ENCODE measurements at regions not wholly inside any gene's neighbourhood (a gene's known extent, or its start where the extent isn't known, plus 50 kb on each side); places are given as distances from the start of the nearest gene placed in this dataset.
"Not testable (repeated sequence)": the region's sequence is repeated elsewhere in the genome, so short reads cannot be mapped to it uniquely, and the experiment has no call there.

DNA sequence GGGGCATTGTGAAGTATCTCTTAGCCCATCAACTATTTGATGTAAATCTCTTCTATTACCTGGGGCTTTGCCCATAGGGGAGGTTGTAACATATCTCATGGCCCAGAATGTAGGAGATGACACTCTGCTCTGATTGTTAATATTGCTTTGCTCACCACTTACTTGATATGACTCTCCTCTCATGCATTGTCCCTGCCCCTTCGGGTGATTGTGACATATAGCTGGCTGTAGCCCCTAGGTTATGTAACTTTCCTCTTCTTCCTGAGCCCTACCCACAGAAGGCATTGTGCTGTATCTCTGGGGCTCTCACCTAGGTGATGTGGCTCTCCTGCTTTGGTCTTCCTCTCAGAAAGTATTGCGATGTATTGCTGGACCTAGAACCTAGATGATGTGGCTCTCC, 69.1 kb upstream of the ZNF91 start:
- not testable (repeated sequence) for DNase-seq

GRCh38 chr19:23461120-23461519, 65.8 kb upstream of the ZNF91 start:
- no peak for DNase-seq

DNA sequence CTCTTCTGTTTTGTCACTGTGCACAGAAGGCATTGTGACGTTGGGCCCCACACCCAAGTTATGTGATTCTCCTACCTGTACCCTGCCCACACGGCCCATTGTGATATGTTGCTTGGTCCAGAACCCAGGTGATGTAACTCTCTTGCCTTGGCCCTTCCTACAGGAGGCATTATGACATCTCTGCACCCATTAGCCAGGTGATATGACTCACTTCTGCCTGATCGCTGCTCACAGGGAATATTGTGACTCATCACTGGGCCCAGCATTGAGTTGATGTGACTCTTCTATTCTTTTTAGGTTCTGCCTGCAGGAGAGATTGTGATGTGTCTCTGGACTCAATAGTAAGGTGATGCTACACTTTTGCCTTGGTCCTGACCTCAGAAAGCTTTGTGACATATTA, 65.4 kb upstream of the ZNF91 start:
- DNase-seq: no peak
